GM18519 (cell line): ENCODE measurements at regions not wholly inside any gene's neighbourhood (a gene's known extent, or its start where the extent isn't known, plus 50 kb on each side); places are given as distances from the start of the nearest gene placed in this dataset.

ENCODE experiments used
- ATAC-seq: cut with Tn5 transposase; IDR thresholded peaks from one replicate; pipeline ENCODE4 v1.9.1; 2021; ENCODE audit warnings: mild to moderate bottlenecking, moderate library complexity; ENCODE audit not compliant: unreplicated experiment, low FRiP score

- ATAC-seq = no peak
These were observed 502.3 kb downstream of the KCTD12 start for GRCh38 chr13:76383676-76384461.

GRCh38 chr13:76380446-76381065 lies 505.6 kb downstream of the KCTD12 start:
- ATAC-seq = no peak

DNA sequence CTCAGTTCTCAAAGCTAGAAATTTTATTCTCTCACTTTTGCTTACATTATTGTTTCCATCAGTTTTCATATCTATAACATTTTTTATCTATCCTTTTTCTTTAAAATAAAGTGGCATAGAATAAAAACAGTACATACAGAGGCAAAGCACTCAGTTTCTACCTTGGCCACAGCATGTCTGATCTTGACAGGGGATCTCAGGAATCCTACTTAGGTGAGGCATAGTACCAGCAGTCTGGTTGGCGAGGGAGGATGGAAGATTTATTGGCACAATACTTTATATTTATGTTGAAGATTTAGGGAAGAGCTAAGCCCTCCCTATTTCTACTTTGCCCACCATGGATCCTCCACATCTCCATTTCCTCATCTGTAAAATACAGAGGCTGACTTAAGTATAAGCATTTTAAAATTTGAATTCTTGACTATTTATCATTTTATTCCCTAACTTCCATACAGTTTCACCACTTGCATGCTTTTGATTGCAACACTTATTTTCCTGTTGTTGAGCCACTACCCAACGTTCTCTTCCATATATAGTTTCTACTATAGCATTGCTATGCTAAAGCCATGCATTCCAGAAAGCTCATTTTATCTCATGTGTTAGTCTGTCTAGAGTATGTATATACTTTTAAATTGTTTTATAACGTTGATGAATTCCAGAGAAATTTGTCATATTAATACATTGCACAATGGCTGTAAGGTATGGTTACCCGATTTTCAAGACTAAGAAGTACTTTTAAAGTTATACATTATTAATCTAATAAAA lies 506.7 kb downstream of the KCTD12 start:
- ATAC-seq = no peak

GRCh38 chr13:76378767-76379166 lies 507.4 kb downstream of the KCTD12 start:
- no peak for ATAC-seq

DNA sequence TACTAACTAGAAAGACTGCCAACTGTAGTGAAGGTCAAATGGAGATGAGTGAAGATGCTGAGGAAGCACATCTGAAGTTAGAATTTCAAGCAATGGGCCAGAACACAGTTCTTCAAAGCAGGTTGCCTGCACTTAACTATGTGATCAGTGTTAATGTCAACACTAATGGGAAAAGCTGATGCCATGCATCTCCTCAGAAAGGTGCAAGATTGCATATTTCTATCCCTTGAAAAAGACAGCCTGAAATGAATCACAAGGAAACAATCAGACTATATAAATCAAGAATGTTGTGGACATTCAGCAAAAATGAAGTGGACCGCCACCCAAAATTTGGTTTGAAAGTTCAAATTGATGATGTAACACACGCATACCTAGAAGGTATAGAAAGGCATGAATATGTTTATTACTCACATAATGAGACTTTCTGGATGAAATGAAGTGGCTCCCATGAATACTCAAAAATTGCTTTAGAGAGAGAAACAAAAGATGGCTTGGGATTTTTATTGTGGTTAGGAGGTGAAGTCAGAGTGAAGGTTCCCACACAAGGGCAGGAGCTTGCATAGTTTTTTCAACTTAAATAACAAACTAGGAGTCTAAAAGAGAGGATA lies 522.4 kb downstream of the KCTD12 start:
- no peak for ATAC-seq

- ATAC-seq = no peak
These were observed 524.3 kb downstream of the KCTD12 start for GRCh38 chr13:76361868-76362267.

- no peak for ATAC-seq
These were observed 534.5 kb downstream of the KCTD12 start for GRCh38 chr13:76351541-76352229.

DNA sequence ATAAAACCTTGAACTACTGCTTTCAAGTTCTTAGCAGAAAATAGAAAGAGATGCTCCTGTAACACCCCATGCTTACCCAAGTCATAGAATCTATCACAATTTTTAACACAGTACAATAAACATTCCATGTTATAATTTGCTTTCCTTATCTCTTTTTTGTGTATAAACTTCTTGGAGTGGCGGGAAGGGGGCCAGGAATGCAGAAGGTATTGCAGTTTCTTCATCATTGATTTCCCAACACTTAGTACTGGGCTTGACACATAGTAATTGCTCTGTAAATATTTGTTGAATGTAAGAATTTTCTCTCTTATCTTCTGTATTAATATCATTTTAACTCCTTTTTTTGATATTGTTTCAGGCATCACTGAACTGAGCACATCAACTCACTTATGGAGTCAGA lies 535.8 kb downstream of the KCTD12 start:
- no peak for ATAC-seq

DNA sequence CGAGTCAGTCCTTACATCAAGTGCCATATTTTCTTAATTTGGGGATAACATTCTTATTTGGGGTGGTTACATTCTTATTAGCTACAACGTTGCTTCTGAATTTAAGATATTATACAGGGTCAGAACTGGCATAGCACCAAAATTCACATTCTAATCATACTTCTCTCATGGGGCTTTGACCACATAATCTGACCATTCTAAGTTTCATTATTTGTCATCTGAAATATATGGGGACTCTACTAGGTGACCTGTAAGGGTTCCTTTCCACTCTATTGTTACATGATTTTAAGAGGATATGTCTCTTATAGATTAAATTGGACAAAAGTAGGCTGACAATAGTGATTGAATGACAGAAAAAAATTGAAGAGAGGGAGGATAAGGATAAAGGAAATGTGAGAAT lies 536.5 kb downstream of the KCTD12 start:
- no peak for ATAC-seq

DNA sequence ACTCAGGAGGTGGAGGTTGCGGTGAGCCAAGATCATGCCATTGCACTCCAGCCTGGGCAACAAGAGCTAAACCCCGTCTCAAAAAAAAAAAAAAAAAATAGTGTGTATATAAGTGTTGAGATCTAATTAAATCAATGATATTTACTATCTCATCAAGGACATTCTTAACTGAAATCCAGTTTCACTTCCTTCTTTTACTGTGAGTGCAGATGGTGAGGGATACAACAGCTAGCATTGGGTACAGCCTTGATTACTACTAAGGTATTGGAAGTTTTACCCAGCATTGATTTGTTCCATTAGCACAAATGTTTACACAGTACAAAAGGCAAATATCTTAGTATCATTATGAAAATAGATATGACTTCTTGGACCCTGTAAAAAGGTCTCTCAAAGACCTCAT lies 546.6 kb downstream of the KCTD12 start:
- ATAC-seq = peak; percentile 59

DNA sequence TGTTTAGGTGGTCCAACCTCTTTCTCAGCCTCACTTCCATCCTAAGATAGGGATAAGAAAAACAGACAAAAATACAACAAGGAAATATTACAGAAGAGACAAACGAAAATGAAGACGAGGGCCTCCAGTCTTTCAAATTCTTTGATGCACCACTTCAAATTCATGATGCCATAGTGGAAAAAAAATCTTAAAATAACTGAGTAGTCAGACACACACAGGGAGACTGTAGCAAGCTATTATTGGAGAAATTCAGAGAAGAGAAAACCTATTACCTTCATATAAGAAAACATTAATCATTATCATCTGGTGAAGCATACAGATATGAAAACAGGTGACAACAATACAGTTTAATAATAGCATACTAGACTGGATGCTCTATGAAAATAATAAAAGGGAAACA lies 548.2 kb downstream of the KCTD12 start:
- no peak for ATAC-seq

GRCh38 chr13:76336889-76337844 lies 549.0 kb downstream of the KCTD12 start:
- no peak for ATAC-seq

- ATAC-seq = no peak
These were observed 550.7 kb downstream of the KCTD12 start for GRCh38 chr13:76335463-76335862.

- no peak for ATAC-seq
These were observed 554.1 kb downstream of the KCTD12 start for GRCh38 chr13:76331943-76332712.

GRCh38 chr13:76330761-76331160 lies 555.4 kb downstream of the KCTD12 start:
- no peak for ATAC-seq

DNA sequence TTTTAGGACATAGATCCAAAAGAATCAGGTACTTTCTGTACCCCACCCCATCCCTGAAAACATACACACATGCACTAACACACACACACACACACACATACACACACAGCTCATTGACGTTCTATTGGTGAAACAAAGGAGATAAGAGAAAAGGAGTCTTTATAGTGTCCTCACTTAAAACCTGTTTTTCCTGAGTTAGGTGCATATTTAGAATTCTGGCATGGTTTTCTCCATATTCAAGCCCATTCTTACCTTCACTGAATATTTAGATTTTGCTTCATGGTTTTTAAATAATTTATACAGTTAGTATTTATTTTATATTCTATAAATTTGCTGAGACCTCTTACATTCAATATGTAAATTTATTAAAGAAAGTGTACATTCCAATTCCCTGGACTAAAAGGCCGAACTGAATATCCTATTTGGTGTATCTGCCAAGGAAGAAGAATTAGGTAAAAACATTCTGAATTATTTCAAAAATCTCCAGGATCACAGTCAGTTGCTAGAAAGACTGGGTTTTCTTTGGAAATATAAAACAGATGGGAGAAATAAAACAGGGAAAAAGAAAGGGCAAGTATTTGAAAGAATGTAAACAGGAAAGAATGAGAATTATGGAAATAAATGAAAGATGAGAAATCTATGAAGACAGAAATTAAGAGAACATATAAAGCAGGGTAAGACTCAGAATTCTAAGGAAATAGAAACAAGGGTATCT lies 556.2 kb downstream of the KCTD12 start:
- no peak for ATAC-seq

- no peak for ATAC-seq
These were observed 557.2 kb downstream of the KCTD12 start for GRCh38 chr13:76329004-76329403.

DNA sequence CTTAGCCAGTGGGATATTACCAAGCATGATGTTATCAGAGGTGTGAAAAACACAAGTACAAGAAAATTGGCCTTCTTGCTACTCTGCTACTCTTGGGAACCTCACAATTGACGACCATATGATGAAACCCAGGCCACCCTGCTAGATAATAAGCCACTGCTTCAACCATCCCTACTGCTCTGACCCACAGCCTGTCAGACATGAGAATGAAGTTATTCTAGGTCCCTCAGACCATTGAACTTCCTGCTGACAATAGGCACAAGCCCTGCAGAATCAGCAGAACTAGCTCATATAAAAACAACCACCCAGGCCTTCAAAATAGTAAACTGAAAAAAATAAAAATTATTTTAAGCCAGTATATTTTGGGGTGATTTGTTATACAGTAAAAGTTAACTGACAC lies 559.9 kb downstream of the KCTD12 start:
- ATAC-seq = no peak
